H1 (cell line): ENCODE measurements at regions not wholly inside any gene's neighbourhood (a gene's known extent, or its start where the extent isn't known, plus 50 kb on each side); places are given as distances from the start of the nearest gene placed in this dataset.
"Not testable (repeated sequence)": the region's sequence is repeated elsewhere in the genome, so short reads cannot be mapped to it uniquely, and the experiment has no call there.

Source experiments
- CHD2 ChIP-seq: IDR thresholded peaks from 2 replicates; pipeline ENCODE4 v1.6.1; 2012; ENCODE audit warnings: low read length, improper control_type of control experiment
- CHD7 ChIP-seq: fragments of 300-600 bp; sonication (generic); IDR thresholded peaks from 2 replicates; pipeline ENCODE4 v1.7.1; 2012; ENCODE audit warnings: low read length, moderate library complexity, mild to moderate bottlenecking, inconsistent platforms; ENCODE audit not compliant: insufficient replicate concordance
- HDAC6 ChIP-seq: IDR thresholded peaks from one replicate; pipeline ENCODE4 v1.7.1; 2012; ENCODE audit warnings: low read depth, mild to moderate bottlenecking, inconsistent platforms, low read length, moderate library complexity
- MAX ChIP-seq: IDR thresholded peaks from 2 replicates; pipeline ENCODE4 v1.6.1; 2012; ENCODE audit warnings: inconsistent platforms
- POLR2A ChIP-seq, 2 experiments: IDR thresholded peaks; 1 replicate in 1 of 2; 2 replicates in 1 of 2; pipeline ENCODE4 v1.6.1; 2011; ENCODE audit warnings: low read depth in 2 of 2, low read length in 2 of 2, mild to moderate bottlenecking in 2 of 2; ENCODE audit errors: control extremely low read depth in 1 of 2
- POLR2AphosphoS5 ChIP-seq: IDR thresholded peaks from 2 replicates; pipeline ENCODE4 v1.6.1; 2011; ENCODE audit warnings: low read depth, low read length
- RAD21 ChIP-seq, 2 experiments: IDR thresholded peaks in 1 of 2; conservative IDR thresholded peaks in 1 of 2; 2 replicates each; pipeline ENCODE4 v1.6.1; 2011; ENCODE audit warnings: low read depth in 2 of 2, low read length in 2 of 2, improper control_type of control experiment in 1 of 2, inconsistent platforms in 1 of 2, mild to moderate bottlenecking in 1 of 2, moderate library complexity in 1 of 2
- SP2 ChIP-seq: IDR thresholded peaks from 2 replicates; pipeline ENCODE4 v1.6.1; 2012; ENCODE audit warnings: mild to moderate bottlenecking, low read length, inconsistent platforms
- USF2 ChIP-seq: IDR thresholded peaks from 2 replicates; pipeline ENCODE4 v1.6.1; 2011; ENCODE audit warnings: low read length, improper control_type of control experiment
- ZNF274 ChIP-seq: IDR thresholded peaks from 2 replicates; pipeline ENCODE4 v1.7.0; 2012; ENCODE audit warnings: low read length, borderline replicate concordance; ENCODE audit errors: extremely low read depth
- TF ChIP-seq, protein P1 (sequence below), 3 experiments: IDR thresholded peaks; 1 replicate in 2 of 3; 2 replicates in 1 of 3; pipeline versions ENCODE4 v1.5.1 to v1.6.1; 2011; ENCODE audit warnings: low read length in 3 of 3, mild to moderate bottlenecking in 3 of 3, inconsistent platforms in 2 of 3, low read depth in 1 of 3, moderate library complexity in 1 of 3; ENCODE audit not compliant: insufficient read depth in 1 of 3; ENCODE audit errors: control extremely low read depth in 1 of 3

DNA sequence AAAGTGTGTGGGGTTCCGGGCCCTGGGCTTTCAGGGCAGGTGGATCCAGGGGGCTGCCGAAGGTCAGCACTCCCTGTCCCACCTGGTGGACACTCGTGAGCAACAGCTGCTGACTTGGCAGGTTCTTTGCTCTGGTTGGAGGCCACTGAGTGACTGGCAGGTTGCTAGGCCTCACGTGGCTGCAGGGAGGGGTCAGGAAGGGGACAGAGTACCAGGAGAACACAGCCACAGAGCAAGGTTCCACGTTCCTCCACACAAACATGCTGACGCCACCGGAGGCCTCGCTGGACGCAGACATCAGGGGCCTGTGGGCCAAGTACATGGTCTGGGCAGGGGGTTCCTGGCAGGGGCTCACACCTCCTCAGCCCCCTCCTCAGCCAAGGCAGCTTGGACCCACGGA lies 152.0 kb upstream of the CDK13 start:
- TF ChIP-seq HDAC6; SP2; POLR2A (IDR thresholded peaks at IDR 0.05; ENCODE audit: control extremely low read depth in 1 of 2, low read depth in 2 of 2, low read length in 2 of 2); USF2; CHD2; POLR2AphosphoS5; MAX; CHD7; ZNF274; RAD21 (IDR thresholded peaks at IDR 0.05 in 1 of 2, conservative IDR thresholded peaks at IDR 0.05 in 1 of 2; ENCODE audit: low read depth in 2 of 2, low read length in 2 of 2): not testable (repeated sequence)
- TF ChIP-seq, protein P1, sequence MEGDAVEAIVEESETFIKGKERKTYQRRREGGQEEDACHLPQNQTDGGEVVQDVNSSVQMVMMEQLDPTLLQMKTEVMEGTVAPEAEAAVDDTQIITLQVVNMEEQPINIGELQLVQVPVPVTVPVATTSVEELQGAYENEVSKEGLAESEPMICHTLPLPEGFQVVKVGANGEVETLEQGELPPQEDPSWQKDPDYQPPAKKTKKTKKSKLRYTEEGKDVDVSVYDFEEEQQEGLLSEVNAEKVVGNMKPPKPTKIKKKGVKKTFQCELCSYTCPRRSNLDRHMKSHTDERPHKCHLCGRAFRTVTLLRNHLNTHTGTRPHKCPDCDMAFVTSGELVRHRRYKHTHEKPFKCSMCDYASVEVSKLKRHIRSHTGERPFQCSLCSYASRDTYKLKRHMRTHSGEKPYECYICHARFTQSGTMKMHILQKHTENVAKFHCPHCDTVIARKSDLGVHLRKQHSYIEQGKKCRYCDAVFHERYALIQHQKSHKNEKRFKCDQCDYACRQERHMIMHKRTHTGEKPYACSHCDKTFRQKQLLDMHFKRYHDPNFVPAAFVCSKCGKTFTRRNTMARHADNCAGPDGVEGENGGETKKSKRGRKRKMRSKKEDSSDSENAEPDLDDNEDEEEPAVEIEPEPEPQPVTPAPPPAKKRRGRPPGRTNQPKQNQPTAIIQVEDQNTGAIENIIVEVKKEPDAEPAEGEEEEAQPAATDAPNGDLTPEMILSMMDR (IDR thresholded peaks at IDR 0.05; ENCODE audit: control extremely low read depth in 1 of 3, insufficient read depth in 1 of 3, low read depth in 1 of 3, low read length in 3 of 3), result not testable (repeated sequence)
